ENCODE measurements at regions not wholly inside any gene's neighbourhood (a gene's known extent, or its start where the extent isn't known, plus 50 kb on each side); places are given as distances from the start of the nearest gene placed in this dataset.

DNA sequence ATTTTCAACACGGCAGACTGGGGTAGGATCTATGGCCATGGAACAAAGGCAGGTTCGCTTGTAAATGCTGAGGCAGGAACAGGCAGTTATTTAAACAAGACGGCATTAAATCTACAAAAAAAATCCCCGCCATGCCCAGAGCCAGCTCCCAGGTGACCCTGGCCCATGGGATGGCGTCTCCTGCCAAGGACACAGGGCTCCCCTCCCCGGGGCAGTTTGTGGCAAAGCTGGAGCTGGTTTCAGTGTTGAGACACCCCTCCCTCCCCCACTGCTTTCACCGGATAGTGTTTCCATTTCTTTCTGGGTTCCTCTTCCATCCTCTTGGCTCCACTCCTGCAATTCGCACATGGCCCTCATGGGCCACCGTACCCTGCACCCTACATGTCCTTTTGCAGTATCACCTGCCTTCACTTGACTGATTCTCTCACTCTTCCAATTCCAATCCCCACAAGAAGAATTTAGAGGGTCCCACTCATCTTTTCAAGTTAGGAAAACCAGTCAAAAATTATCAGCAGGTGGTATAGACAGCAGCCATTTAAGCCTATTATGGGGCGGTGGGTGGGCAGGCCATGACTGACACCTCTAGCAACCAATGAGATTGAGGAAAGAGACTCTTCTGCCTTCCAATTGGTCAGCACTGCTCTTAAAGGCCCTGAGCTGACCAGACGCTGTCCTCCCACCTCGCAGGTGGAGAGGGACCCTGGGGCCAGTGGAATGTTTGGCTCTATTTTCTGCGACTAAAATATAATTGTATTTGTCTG is 52.0 kb downstream of the OLIG1 start:
- Histone ChIP-seq H3K27ac (ENCODE audit: low read depth, low read length) (no peak overlapping the region), H3K36me3 (ENCODE audit: control insufficient read depth, insufficient read depth, low read length) (no peaks in the 10 kb centered on the region), H2BK120ac (ENCODE audit: low read depth, low read length) (no peak overlapping the region), H3K4me3 (ENCODE audit: low read length) (no peak overlapping the region), H3K4me2 (ENCODE audit: low read length) (no peak overlapping the region), H2BK15ac (replicated peaks; ENCODE audit: low read depth) (no peak overlapping the region), H4K8ac (ENCODE audit: low read depth, low read length) (no peak overlapping the region), H3K79me1 (ENCODE audit: low read length) (no peaks in the 10 kb centered on the region), H2BK5ac (ENCODE audit: low read length) (no peak overlapping the region), H3K4me1 (ENCODE audit: control insufficient read depth, low read depth, low read length) (no peaks in the 10 kb centered on the region), H3K18ac (ENCODE audit: low read length) (no peak overlapping the region), H3K27me3 (ENCODE audit: insufficient read depth, low read length, poor library complexity) (no peaks in the 10 kb centered on the region), H3K4ac (ENCODE audit: low read depth, low read length) (no peak overlapping the region), H2AK5ac (ENCODE audit: low read length) (no peak overlapping the region), H4K5ac (ENCODE audit: low read length) (no peak overlapping the region), H3K23ac (ENCODE audit: low read length) (no peak overlapping the region), H3K56ac (ENCODE audit: low read length) (no peak overlapping the region), H3K9ac (ENCODE audit: low read length) (no peak overlapping the region), H3K79me2 (ENCODE audit: control insufficient read depth, insufficient read depth, low read length) (no peaks in the 10 kb centered on the region)
- no CpG with 5 or more reads among the region's 13 CpGs for WGBS (ENCODE audit: extremely low coverage, insufficient coverage, low lambda C conversion rate)
- peak; percentile 85 for DNase-seq

DNA sequence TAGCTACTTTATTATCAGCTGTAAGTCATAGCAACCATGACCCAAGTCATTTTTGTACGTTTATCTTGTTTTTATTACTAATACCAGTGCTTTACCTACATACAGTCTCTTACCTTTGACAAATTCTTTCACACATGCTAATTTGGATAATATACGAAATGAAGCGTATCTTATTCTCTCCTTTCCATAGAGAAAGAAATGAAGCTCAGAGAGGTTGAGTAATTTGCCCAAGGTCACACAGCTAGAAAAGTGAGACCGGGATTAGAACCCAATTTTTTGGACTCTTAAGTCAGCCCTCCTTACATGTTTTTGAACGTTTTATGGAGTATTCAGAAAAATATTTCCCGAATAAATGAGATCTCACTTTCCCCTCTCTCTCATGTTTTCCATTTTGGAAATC is 52.6 kb downstream of the OLIG1 start:
- Histone ChIP-seq H3K9ac (ENCODE audit: low read length) (no peak overlapping the region), H3K56ac (ENCODE audit: low read length) (no peak overlapping the region), H3K4me1 (ENCODE audit: control insufficient read depth, low read depth, low read length) (no peaks in the 10 kb centered on the region), H3K27me3 (ENCODE audit: insufficient read depth, low read length, poor library complexity) (no peaks in the 10 kb centered on the region), H4K5ac (ENCODE audit: low read length) (no peak overlapping the region), H3K79me1 (ENCODE audit: low read length) (no peaks in the 10 kb centered on the region), H2BK120ac (ENCODE audit: low read depth, low read length) (no peak overlapping the region), H3K4ac (ENCODE audit: low read depth, low read length) (no peak overlapping the region), H4K8ac (ENCODE audit: low read depth, low read length) (no peak overlapping the region), H3K79me2 (ENCODE audit: control insufficient read depth, insufficient read depth, low read length) (no peaks in the 10 kb centered on the region), H2BK15ac (replicated peaks; ENCODE audit: low read depth) (no peak overlapping the region), H3K18ac (ENCODE audit: low read length) (no peak overlapping the region), H2AK5ac (ENCODE audit: low read length) (no peak overlapping the region), H3K23ac (ENCODE audit: low read length) (no peak overlapping the region), H3K4me2 (ENCODE audit: low read length) (no peak overlapping the region), H3K4me3 (ENCODE audit: low read length) (no peak overlapping the region), H2BK5ac (ENCODE audit: low read length) (no peak overlapping the region), H3K36me3 (ENCODE audit: control insufficient read depth, insufficient read depth, low read length) (no peaks in the 10 kb centered on the region), H3K27ac (ENCODE audit: low read depth, low read length) (no peak overlapping the region)
- no peak for DNase-seq
- no CpG with 5 or more reads among the region's 6 CpGs for WGBS (ENCODE audit: extremely low coverage, insufficient coverage, low lambda C conversion rate)

DNA sequence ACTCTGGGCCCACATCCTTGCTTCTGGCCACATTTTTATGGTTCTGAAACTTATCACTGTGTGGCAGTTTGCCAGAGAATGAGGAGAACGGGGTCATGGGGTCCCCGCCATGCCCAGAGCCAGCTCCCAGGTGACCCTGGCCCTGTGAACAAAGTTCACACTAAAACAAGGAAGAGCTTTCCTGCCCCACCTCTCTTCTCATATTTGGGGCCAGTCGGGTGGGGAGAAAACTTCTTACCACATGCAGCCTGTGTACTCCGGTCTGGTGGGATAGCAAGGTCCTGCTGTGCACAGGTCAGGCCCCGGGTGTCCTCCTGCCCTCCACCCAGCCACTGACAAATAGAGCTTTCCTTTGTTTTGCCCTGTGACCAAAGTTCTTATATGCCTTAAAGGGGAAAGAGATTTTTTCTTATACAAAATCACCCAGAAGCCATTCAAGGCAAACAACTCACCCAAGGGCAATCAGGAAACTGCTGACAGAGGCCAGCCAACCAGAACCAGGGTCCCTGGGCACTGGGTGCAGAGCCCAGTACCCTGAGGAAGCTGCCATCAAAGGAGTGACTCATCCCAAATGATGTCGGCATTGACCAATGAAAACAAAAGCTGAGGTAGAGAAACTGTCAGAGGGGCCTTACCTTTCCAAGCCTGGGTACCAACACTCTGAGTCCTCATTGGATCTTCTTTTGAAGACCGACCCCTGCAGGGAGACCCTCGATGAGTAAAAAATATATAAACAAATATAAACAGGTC is 53.6 kb downstream of the OLIG1 start:
- Histone ChIP-seq H3K4me1 (ENCODE audit: control insufficient read depth, low read depth, low read length) (no peaks in the 10 kb centered on the region), H3K27me3 (ENCODE audit: insufficient read depth, low read length, poor library complexity) (no peaks in the 10 kb centered on the region), H3K56ac (ENCODE audit: low read length) (no peak overlapping the region), H3K4me3 (ENCODE audit: low read length) (no peak overlapping the region), H3K4me2 (ENCODE audit: low read length) (no peak overlapping the region), H2BK15ac (replicated peaks; ENCODE audit: low read depth) (no peak overlapping the region), H3K4ac (ENCODE audit: low read depth, low read length) (no peak overlapping the region), H2BK5ac (ENCODE audit: low read length) (no peak overlapping the region), H2AK5ac (ENCODE audit: low read length) (no peak overlapping the region), H2BK120ac (ENCODE audit: low read depth, low read length) (no peak overlapping the region), H4K5ac (ENCODE audit: low read length) (no peak overlapping the region), H3K27ac (ENCODE audit: low read depth, low read length) (no peak overlapping the region), H4K8ac (ENCODE audit: low read depth, low read length) (no peak overlapping the region), H3K9ac (ENCODE audit: low read length) (no peak overlapping the region), H3K18ac (ENCODE audit: low read length) (no peak overlapping the region), H3K79me1 (ENCODE audit: low read length) (no peaks in the 10 kb centered on the region), H3K79me2 (ENCODE audit: control insufficient read depth, insufficient read depth, low read length) (no peaks in the 10 kb centered on the region), H3K36me3 (ENCODE audit: control insufficient read depth, insufficient read depth, low read length) (no peaks in the 10 kb centered on the region), H3K23ac (ENCODE audit: low read length) (no peak overlapping the region)
- WGBS (ENCODE audit: extremely low coverage, insufficient coverage, low lambda C conversion rate), result no CpG with 5 or more reads among the region's 8 CpGs
- peak; percentile 26 for DNase-seq

DNA sequence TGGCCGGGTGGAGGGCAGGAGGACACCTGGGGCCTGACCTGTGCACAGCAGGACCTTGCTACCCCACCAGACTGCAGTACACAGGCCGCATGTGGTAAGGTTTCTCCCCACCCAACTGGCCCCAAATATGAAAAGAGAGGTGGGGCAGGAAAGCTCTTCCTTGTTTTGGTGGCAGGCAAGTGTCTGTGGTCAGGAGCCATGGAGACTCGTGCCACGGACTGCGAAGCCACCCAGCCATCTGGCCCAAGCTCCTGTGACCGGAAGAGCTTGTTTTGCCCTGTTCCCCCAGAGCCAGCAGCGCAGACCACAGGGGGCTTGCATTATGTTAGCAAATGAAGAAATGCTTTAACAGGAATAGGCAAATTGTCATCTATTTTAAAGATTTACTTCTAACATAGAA is 54.9 kb downstream of the OLIG1 start:
- Histone ChIP-seq H3K9ac (ENCODE audit: low read length) (no peak overlapping the region), H4K5ac (ENCODE audit: low read length) (no peak overlapping the region), H3K56ac (ENCODE audit: low read length) (no peak overlapping the region), H4K8ac (ENCODE audit: low read depth, low read length) (no peak overlapping the region), H3K4me1 (ENCODE audit: control insufficient read depth, low read depth, low read length) (no peaks in the 10 kb centered on the region), H2AK5ac (ENCODE audit: low read length) (no peak overlapping the region), H3K4ac (ENCODE audit: low read depth, low read length) (no peak overlapping the region), H3K79me2 (ENCODE audit: control insufficient read depth, insufficient read depth, low read length) (no peaks in the 10 kb centered on the region), H3K79me1 (ENCODE audit: low read length) (no peaks in the 10 kb centered on the region), H3K27me3 (ENCODE audit: insufficient read depth, low read length, poor library complexity) (no peaks in the 10 kb centered on the region), H3K4me2 (ENCODE audit: low read length) (no peak overlapping the region), H3K27ac (ENCODE audit: low read depth, low read length) (no peak overlapping the region), H3K23ac (ENCODE audit: low read length) (no peak overlapping the region), H3K36me3 (ENCODE audit: control insufficient read depth, insufficient read depth, low read length) (no peaks in the 10 kb centered on the region), H3K4me3 (ENCODE audit: low read length) (no peak overlapping the region), H2BK120ac (ENCODE audit: low read depth, low read length) (no peak overlapping the region), H3K18ac (ENCODE audit: low read length) (no peak overlapping the region), H2BK15ac (replicated peaks; ENCODE audit: low read depth) (no peak overlapping the region), H2BK5ac (ENCODE audit: low read length) (no peak overlapping the region)
- DNase-seq, result no peak
- WGBS (ENCODE audit: extremely low coverage, insufficient coverage, low lambda C conversion rate), result no CpG with 5 or more reads among the region's 7 CpGs

DNA sequence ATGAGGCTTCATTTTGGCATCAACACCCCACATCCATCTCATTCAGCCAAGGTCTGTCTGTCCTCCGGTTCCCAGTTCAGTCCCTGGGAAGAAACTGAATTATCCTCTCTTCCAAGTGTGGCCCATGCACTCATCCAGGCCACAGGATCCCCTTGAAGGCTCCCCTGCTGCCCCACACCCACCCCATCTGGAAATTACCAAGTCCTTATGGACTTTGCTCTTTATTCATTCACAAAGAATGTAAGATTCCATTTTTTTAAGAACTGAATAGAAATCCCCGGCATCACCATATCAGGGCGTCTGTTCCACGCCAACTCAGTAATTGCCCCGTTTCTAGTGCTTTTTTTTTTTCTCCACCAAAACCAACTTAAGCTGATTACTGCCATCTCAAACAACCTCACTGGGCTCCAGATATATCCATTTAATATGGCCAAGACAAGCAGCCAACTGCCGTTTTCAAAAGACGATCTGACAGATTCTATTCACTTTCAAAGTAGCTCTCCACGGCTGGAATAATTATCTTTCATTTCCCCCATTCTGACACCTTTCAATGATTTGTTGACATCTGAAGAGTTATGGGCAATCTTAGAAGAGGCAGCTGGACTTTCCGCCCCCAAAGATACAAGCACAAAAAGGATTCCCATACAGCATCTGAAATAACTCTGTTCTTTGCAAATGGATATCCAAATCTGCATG is 55.9 kb downstream of the OLIG1 start:
- WGBS (ENCODE audit: extremely low coverage, insufficient coverage, low lambda C conversion rate), result no CpG with 5 or more reads among the region's 9 CpGs
- H3K27ac ChIP-seq (ENCODE audit: low read depth, low read length), result no peak overlapping the region
- H2BK120ac ChIP-seq (ENCODE audit: low read depth, low read length), result no peak overlapping the region
- no peak overlapping the region for H2BK15ac ChIP-seq (replicated peaks; ENCODE audit: low read depth)
- H3K79me1 ChIP-seq (ENCODE audit: low read length), result no peaks in the 10 kb centered on the region
- H3K4me1 ChIP-seq (ENCODE audit: control insufficient read depth, low read depth, low read length), result no peaks in the 10 kb centered on the region
- H3K23ac ChIP-seq (ENCODE audit: low read length), result no peak overlapping the region
- no peak overlapping the region for H3K4ac ChIP-seq (ENCODE audit: low read depth, low read length)
- H3K18ac ChIP-seq (ENCODE audit: low read length), result no peak overlapping the region
- no peaks in the 10 kb centered on the region for H3K27me3 ChIP-seq (ENCODE audit: insufficient read depth, low read length, poor library complexity)
- no peak for DNase-seq
- H3K79me2 ChIP-seq (ENCODE audit: control insufficient read depth, insufficient read depth, low read length), result no peaks in the 10 kb centered on the region
- H4K5ac ChIP-seq (ENCODE audit: low read length), result no peak overlapping the region
- no peak overlapping the region for H3K56ac ChIP-seq (ENCODE audit: low read length)
- no peak overlapping the region for H4K8ac ChIP-seq (ENCODE audit: low read depth, low read length)
- no peaks in the 10 kb centered on the region for H3K36me3 ChIP-seq (ENCODE audit: control insufficient read depth, insufficient read depth, low read length)
- no peak overlapping the region for H3K4me3 ChIP-seq (ENCODE audit: low read length)
- no peak overlapping the region for H3K9ac ChIP-seq (ENCODE audit: low read length)
- no peak overlapping the region for H2BK5ac ChIP-seq (ENCODE audit: low read length)
- H3K4me2 ChIP-seq (ENCODE audit: low read length), result no peak overlapping the region
- H2AK5ac ChIP-seq (ENCODE audit: low read length), result no peak overlapping the region
